ENCODE measurements at regions not wholly inside any gene's neighbourhood (a gene's known extent, or its start where the extent isn't known, plus 50 kb on each side); places are given as distances from the start of the nearest gene placed in this dataset.
"Not testable (repeated sequence)": the region's sequence is repeated elsewhere in the genome, so short reads cannot be mapped to it uniquely, and the experiment has no call there.

DNA sequence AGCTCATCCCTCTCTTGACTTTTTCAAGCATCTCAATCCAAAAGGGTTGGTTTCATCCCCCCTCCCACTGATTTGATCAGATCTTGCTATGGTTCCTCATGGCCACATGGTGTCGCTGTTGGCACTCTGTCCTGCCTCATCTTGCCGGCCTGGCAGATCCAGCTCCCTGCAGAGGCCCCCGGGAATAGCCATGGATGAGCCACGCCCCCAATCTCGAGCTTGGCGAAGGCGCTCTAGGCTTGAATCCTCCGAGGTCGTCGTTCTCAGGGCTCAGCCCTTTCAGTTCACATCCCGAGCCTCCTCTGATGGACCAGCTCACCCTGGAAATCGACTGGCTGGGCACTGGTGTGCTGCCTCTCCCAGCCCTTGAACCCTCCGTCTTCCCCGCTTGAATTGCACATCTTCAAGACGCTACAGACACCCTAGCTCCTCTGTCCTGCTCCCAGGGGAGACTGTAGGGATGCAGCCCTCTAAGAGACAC, 628.7 kb downstream of the TYW1 start:
- DNase-seq: peak; percentile 20

- DNase-seq: no peak
Observed at GRCh38 chr7:67631476-67631875, 634.8 kb downstream of the TYW1 start.

GRCh38 chr7:67635271-67635670, 638.6 kb downstream of the TYW1 start:
- DNase-seq: no peak

DNA sequence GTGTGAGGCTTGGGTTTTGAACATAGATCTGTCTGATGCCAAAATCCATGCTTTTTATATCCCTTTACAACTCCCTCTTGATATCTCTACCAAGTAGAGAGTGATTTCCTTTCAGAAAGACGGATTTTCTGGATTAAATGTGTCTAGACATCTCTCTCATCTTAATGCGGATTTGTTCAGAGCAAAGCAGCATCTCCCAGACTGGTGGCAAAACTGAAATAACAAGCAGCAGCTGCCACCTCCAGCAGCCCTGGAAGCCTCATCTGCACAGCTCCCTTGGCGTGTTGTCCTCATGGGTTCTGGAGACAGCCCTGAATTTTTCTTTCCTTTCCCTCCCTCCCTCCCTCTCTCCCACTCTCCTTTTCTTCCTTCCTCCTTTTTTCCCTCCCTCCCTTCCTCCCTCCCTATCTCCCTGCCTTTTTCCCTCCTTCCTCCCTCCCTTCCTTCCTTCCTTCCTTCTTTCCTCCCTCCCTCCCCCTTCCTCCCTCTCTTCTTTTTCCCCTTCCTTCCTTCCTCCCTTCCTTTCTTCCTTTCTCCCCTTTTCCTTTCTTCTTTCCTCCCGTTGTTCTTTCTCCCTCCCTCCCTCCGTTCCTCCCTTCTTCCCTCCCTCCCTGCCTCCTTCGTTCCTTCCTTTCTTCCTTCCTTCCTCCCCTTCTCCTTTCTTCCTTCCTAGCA, 639.9 kb downstream of the TYW1 start:
- DNase-seq: no peak

DNA sequence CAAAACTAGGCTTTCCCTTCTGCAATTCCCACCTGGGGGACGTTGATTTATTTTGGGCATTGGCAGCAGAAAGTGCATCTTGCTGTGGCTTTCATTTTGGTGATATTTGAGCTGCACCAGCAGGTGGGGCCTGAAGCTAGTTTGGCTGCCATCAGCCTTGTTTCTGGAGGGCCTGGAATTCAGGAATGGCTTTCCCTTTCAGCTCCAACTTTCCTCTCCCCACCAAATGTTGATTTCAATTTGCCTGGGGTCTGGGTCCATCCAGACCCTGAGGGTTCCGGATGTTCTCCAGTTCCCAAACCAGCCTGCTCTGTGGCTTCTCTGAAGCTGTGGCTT, 640.4 kb downstream of the TYW1 start:
- no peak for DNase-seq

DNA sequence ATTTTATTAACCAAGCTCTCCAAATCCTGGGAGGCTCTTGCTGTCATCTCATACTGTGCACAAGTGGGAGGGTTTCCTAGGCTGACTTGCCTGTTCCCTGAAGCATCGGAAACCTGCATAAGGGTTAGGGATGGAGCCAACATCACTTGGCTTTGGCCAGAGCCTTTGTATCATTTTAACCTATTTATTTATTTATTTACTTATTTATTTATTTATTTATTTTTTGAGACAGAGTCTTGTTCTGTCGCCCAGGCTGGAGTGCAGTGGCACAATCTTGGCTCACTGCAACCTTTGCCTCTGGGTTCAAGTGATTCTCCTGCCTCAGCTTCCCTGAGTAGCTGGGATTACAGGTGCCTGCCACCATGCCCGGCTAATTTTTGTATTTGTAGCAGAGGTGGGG, 645.9 kb downstream of the TYW1 start:
- not testable (repeated sequence) for DNase-seq

DNA sequence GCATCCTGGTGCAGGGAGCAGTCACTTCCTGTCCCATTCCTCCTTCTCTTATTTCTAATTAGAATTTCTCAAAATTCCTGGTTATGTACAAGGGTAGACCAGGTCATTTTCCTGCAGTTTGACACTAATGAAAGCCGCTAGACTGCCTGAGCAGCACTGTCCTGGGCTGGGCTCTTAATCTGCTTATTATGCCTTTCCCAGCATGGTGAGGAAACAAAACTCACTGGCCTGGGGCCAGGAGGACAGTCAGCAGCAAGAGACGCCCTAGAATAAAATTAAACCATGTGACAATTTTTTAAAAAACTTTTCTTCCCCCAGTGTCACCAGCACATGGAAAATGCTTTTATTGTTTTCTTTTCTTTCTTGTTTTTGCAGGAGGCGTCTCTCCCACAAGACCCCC, 647.5 kb downstream of the TYW1 start:
- no peak for DNase-seq

DNA sequence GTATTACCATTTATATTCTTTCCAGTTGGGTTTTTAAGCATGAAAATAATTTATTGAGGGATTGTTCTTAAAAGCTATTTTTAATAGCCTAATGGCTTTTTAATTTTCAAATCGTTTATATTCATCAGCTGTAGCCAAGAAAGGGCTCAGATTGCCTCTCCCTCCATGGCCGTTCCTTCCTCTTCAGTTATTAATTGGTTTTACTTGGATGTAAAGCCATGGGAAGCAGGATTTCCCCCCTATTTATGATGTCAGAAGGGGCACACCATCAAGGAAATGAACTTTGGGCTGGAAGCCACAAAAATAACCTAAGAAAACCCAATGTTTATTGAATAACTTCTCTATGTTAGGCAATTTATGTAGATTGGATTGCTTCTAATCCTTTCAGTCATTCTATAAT, 656.3 kb downstream of the TYW1 start:
- DNase-seq: no peak

DNA sequence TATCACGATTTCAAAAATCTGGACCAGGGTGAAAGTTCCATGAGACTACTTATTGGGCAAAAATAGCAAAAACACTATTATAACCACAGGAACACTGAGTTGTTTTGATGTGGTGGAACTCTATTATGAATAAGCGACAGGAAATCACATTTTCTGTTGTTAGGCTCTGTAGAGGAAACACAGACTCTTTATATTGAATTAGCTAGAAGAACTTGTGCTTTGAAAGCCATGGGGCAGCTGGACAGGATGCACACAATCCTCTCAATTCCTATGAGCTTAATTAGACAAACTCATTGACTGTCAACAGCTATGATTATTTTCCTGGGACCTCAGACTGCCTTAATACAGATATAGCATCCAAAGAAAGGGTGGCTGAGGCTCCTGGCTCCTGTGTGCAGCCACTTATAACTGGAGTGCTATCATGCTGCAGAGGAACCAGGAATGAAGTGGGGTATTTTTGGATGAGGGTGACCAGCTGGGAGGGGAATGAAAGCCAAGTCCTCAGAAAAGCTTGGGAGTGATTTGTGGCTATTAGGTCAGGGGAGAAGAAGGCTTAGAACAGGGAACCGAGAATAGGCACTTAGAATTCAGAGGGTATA, 657.3 kb downstream of the TYW1 start:
- no peak for DNase-seq

DNA sequence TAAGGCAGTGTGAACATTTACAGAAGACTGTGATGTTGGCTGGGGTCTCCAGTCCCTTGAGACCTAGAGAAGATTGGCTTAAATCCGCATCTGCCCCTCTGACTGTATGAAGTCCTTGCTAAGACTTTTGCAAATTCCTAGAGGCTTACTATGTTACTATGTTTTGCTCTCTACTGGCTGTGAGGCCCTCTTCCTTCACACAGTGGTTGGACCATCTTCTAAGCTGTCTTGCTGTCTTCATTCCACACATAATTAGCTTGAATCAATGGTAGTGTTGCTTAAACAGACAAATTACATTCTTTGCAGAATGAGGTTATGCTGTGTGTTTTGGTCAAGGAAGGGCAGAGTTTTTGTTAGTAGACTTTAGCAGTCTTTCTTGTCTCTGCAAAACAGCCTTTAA, 658.0 kb downstream of the TYW1 start:
- DNase-seq: no peak

GRCh38 chr7:67655168-67655567, 658.5 kb downstream of the TYW1 start:
- DNase-seq: no peak

DNA sequence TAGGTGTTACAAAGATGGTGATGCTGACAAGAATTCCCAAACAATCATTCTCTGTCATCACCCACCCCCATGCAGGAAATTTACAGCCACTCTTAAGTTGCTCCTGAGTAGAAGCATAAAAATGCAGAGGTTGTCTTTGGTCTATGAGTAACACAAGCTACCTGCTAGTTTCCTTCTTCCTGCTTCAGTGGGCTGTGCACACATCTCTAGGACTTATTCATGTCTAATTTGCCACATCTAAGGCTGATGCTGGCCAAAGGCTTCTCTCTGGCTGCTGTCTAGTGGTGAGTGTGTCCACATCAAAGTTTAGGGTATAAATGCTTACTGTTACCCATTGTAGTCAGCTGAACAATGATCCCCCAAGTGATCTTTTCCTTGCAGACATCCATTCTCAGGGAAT, 662.5 kb downstream of the TYW1 start:
- no peak for DNase-seq

DNA sequence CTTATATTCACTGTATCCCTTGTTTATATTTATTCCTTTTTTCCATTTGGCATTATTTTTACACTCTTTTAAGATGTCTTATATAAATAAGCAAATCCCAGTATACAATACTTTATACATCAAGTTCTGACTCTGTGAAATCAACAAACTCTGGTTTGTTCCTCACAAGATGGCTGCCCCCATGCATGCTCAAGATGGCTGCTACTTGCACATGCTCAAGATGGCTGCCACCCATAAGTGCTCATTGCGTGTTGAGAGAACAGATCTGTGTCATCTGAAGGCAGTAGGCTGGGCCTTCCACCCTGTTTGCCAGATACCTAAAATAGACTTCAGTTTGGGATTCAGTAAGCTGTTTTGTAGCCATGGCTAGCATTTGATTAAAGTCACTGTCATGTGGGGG, 666.2 kb downstream of the TYW1 start:
- no peak for DNase-seq

- no peak for DNase-seq
Observed at GRCh38 chr7:67663644-67664043, 667.0 kb downstream of the TYW1 start.

GRCh38 chr7:67666359-67666758, 669.7 kb downstream of the TYW1 start:
- DNase-seq: not testable (repeated sequence)

DNA sequence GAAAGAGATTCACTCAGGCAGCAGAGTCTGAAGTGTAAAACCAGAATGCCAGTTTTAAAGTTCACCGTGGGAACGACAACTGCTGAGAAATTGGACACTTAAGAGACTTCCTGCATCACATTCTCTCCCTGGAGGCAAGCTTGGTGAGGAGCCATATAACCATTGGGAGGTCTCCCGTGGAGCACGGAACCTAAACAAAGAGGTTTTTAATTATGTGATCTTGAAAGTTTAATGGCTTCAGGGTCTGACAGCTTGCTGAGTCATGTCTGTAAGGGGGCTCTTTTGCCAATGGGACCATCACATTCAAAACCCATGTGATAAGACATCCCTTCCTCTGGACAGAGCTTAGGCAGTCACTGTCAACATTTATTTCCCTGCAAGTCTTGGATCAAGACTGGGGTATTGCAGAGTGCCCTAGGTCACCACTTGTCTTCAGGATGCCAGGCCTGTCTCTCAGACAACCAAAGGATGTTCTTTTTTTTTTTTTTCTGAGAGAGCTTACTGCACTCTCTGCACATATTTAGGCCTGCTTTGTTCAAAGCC, 674.4 kb downstream of the TYW1 start:
- DNase-seq: no peak

DNA sequence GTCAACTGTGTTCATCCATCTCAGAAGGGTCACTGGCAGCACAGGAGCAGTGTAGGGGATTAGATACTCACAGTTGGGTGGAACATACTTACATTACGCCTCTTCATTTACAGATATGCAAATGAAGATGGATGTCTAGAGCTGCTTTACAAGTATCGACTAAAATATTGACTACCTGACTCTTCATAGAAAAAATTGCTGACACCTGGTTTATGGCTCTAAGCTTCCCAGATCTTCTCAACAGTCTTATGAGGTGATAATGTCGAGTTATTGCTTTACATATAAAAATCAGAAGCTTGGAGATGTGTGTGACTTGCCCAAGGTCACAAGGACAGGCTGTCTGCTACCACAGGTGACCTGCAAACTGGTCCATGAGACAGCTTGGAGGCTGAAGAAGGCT, 677.2 kb downstream of the TYW1 start:
- DNase-seq: no peak

DNA sequence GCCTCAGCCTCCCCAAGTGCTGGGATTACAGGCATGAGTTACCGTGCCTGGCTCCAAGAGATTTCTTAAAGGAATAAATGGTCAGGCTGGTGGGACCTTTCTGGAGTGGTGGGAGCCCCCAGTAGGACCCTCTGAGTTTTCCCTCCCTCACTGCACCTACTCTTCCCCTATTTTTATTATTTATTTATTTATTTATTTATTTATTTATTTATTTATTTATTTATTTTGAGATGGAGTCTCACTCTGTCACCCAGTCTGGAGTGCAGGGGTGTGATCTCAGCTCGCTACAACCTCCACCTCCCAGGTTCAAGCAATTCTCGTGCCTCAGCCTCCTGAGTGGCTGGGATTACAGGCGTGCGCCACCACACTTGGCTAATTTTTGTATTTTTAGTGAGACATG, 678.2 kb downstream of the TYW1 start:
- not testable (repeated sequence) for DNase-seq

DNA sequence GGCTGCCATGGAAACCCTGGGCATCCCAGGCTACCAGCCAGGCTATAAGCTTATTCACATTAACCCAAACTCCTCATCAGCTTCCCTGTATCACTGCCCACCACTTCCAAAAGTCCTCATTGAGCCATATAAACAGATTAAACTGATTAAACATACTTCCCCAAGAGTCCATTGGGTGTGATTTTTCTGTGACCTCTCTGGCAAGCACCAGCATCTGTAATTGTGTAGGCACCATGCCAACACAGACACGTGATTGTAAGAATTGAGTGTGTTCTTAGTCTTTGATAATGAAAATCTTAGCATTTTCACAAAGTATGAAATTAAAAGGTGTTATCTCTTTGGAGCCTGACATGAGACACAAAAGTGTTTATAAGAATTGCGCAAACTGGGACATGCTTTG, 679.3 kb downstream of the TYW1 start:
- DNase-seq: no peak

DNA sequence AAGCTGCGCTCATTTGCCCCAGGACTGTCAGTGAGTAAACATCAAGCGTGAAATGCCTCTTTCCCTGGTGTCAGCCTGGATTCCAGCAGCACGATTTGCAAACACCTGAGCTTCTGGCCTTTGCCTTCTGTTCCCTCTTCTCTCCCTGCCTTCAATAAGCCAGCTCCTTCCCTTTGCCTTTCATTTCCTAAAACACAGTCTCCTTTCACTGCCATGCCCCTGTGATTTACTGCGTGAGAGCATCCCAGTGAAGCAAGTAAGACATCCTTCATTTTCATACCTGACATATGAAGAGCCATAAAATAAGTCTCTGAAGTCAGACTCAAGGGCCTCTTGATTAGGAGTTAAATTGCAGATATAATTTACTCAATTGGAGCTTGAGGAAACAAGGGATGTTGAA, 681.8 kb downstream of the TYW1 start:
- DNase-seq: no peak

DNA sequence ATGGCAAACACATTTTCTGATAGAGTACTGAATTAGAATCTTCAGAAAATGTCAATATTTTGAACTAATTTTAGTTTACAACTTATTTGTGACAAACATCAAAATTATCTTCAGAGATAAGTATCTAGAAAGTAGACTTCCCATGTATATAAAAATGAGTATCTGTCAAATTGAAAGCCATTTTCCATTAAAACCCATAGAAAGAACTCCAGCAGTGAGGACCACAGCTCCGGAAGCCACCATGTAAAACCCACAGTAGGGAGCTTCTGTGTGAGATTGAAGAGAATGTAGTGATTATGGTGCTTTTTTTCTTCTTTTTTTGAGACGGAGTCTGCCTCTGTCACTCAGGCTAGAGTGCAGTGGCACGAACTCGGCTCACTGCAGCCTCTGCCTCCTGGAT, 687.0 kb downstream of the TYW1 start:
- DNase-seq: no peak

- no peak for DNase-seq
Observed at GRCh38 chr7:67690700-67691099, 694.1 kb downstream of the TYW1 start.

DNA sequence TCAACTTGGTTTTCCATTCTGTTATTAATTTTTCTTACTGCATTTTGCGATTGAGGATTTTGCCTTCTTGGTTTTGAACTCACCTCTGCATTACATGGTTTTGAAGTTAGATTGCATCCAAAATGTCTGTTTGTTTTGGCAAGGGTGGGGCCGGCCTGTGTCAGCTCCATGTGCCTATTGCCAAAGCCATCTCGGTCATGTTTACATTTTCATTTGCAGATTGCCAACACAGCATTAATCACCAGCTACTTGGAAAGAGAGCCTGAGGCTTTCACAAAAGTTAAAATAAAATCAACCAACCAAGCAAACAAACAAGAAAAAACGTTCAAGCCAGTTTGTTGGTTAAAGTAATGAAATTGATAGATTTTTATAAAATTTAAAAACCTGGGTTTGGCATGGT, 695.8 kb downstream of the TYW1 start:
- DNase-seq: no peak

GRCh38 chr7:67696124-67696523, 699.5 kb downstream of the TYW1 start:
- DNase-seq: no peak

GRCh38 chr7:67696878-67697277, 700.2 kb downstream of the TYW1 start:
- DNase-seq: no peak

All from stimulated activated CD4-positive, alpha-beta T cell treated with anti-CD3 and anti-CD28 coated beads, Interleukin-1b, Interleukin-23, amount 100 ng/mL, for 48 hours (primary cell).